Breast epithelium (tissue), 4 donors: ENCODE measurements at regions not wholly inside any gene's neighbourhood (a gene's known extent, or its start where the extent isn't known, plus 50 kb on each side); places are given as distances from the start of the nearest gene placed in this dataset.

ENCODE experiments used
- DNase-seq, 2 donors: peaks; one replicate each; pipeline ENCODE4 v3.0.0-alpha.2; 2019; ENCODE audit warnings: low spot score in 2 of 2
- H3K27ac ChIP-seq, 2 donors: fragments of 200-600 bp; sonication (generic) in 1 of 2; one replicate each; pipeline ENCODE4 v1.5.1; 2016 to 2019; ENCODE audit warnings: mild to moderate bottlenecking in 1 of 2
- H3K27me3 ChIP-seq, 2 donors: fragments of 200-600 bp; sonication (generic) in 1 of 2; one replicate each; pipeline versions ENCODE4 v1.5.1 to v1.6.0; 2017 to 2019; ENCODE audit warnings: control low read depth in 1 of 2, mild to moderate bottlenecking in 1 of 2
- H3K36me3 ChIP-seq: fragments of 200-600 bp; one replicate; pipeline ENCODE4 v1.5.1; 2019
- H3K4me1 ChIP-seq, 2 donors: fragments of 200-600 bp; sonication (generic); one replicate each; pipeline ENCODE4 v1.5.1; 2016 to 2019; ENCODE audit warnings: control low read depth in 1 of 2
- H3K4me3 ChIP-seq, 3 donors: fragments of 200-600 bp; sonication (generic); 1 replicate in 2 of 3; 2 replicates in 1 of 3; pipeline ENCODE4 v1.5.1; 2016 to 2019; ENCODE audit warnings: mild to moderate bottlenecking in 3 of 3, moderate library complexity in 2 of 3
- H3K9me3 ChIP-seq, 2 donors: fragments of 200-600 bp; sonication (generic) in 1 of 2; one replicate each; pipeline ENCODE4 v1.5.1; 2016 to 2019; ENCODE audit warnings: control low read depth in 1 of 2
- POLR2A ChIP-seq: fragments of 450-650 bp; IDR thresholded peaks from one replicate; pipeline ENCODE4 v1.6.1; 2016; ENCODE audit warnings: antibody characterized with exemption, mild to moderate bottlenecking, moderate library complexity
- POLR2AphosphoS5 ChIP-seq, 3 donors: sonication (generic); formaldehyde crosslinking; IDR thresholded peaks; one replicate each; pipeline ENCODE4 v1.6.1; 2017; ENCODE audit warnings: antibody characterized with exemption in 3 of 3
- intact Hi-C: fragments of 100-400 bp; cut with DNase I; formaldehyde crosslinking; loops from one replicate; pipeline ENCODE4 v1.15.1; 2023; ENCODE audit warnings: low total_unique reads
- TF ChIP-seq, protein P1 (sequence below), 3 donors: fragments of 450-650 bp; IDR thresholded peaks; one replicate each; pipeline ENCODE4 v1.5.1; 2016 to 2017; ENCODE audit warnings: antibody characterized with exemption in 3 of 3, mild to moderate bottlenecking in 3 of 3, moderate library complexity in 3 of 3

DNA sequence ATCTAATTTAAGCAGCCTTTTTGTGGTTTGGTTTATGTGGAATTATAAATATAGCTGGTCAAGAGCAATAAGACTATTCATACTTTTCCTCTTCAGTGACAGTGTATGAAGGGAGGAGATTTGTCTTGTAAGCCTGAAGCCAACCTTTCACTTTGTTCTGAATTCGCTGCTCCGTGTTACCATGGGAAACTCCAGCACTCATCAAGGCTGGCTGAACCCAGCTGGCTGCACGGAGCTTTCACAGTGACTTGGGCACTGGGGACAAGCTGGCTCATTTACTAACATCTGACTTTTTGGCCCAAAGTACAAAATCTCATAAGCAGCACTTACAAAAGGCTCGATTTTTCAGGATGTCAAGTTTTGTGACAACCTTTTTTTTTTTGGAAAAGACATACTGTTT, 120.4 kb upstream of the GRIA4 start:
- H3K4me3 ChIP-seq, result no peak overlapping the region
- H3K27me3 ChIP-seq, result no peaks in the 10 kb centered on the region
- no peaks in the 10 kb centered on the region for H3K9me3 ChIP-seq
- no peaks in the 10 kb centered on the region for H3K4me1 ChIP-seq
- no peaks in the 10 kb centered on the region for H3K36me3 ChIP-seq
- intact Hi-C loops, result no loop called here
- no peak for DNase-seq
- TF ChIP-seq POLR2AphosphoS5 (IDR thresholded peaks at IDR 0.05) (no peak), POLR2A (no peak)
- TF ChIP-seq, protein P1, sequence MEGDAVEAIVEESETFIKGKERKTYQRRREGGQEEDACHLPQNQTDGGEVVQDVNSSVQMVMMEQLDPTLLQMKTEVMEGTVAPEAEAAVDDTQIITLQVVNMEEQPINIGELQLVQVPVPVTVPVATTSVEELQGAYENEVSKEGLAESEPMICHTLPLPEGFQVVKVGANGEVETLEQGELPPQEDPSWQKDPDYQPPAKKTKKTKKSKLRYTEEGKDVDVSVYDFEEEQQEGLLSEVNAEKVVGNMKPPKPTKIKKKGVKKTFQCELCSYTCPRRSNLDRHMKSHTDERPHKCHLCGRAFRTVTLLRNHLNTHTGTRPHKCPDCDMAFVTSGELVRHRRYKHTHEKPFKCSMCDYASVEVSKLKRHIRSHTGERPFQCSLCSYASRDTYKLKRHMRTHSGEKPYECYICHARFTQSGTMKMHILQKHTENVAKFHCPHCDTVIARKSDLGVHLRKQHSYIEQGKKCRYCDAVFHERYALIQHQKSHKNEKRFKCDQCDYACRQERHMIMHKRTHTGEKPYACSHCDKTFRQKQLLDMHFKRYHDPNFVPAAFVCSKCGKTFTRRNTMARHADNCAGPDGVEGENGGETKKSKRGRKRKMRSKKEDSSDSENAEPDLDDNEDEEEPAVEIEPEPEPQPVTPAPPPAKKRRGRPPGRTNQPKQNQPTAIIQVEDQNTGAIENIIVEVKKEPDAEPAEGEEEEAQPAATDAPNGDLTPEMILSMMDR (IDR thresholded peaks at IDR 0.05), result no peak
- no peak overlapping the region for H3K27ac ChIP-seq

DNA sequence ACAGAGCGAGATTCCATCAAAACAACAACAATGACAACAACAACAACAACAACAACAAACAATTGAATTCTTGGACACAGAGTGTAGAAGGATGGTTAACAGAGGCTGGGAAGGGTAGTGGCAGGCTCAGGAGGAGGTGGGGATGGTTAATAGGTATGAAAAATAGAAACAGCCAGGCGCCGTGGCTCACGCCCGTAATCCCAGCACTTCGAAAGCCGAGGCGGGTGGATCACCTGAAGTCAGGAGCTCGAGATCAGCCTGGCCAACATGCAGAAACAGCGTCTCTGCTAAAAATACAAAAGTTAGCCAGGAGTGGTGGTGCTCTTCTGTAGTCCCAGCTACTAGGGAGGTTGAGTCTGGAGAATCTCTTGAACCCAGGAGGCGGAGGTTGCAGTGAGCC, 122.9 kb upstream of the GRIA4 start:
- intact Hi-C loops, result no loop called here
- Histone ChIP-seq H3K27ac (no peak overlapping the region), H3K4me1 (no peaks in the 10 kb centered on the region), H3K4me3 (no peak overlapping the region), H3K36me3 (no peaks in the 10 kb centered on the region), H3K9me3 (no peaks in the 10 kb centered on the region), H3K27me3 (no peaks in the 10 kb centered on the region)
- DNase-seq, result no peak
- TF ChIP-seq, protein P1 (IDR thresholded peaks at IDR 0.05), result no peak
- no peak for TF ChIP-seq POLR2A
- no peak for TF ChIP-seq POLR2AphosphoS5 (IDR thresholded peaks at IDR 0.05)

DNA sequence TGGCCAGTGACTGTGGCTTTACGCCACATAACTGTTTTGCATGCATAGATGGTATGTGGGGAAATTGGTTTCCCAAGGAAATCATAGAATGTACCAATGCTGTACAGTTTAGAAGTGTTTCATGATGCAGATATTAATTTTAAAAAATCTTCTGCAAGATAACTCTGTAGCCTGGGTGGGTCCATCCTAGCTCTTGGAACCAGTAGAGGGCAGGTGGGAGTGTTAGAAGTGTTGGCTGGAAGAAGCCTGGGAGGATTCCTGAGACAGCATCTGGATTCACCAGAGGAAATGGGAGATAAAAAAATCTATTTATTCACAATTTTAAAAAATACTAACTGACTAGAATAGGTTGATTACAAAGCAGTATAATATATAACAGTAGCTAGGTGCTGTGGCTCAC, 139.9 kb upstream of the GRIA4 start:
- H3K27me3 ChIP-seq, result no peaks in the 10 kb centered on the region

DNA sequence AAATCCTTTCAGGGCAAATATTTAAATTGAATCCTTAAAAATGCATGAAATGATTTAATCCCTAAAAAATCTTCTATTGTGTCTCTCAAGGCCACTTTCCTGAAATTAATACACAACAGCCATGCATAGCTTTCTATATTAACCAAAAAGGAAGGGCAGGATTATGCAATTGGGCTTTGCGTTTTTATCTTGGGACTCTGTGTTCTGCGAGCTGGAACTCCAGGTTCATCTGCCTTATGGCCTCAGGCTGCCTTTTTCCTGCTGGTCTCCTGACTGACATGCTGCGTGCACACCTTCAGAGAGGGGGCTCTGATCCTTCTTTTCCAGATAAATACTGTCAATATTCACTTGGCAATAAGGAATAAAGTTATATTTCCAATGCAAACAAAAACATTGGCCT, 141.7 kb upstream of the GRIA4 start:
- intact Hi-C loops, result no loop called here
- DNase-seq, result no peak

More for the DNA sequence above, 139.9 kb upstream of the GRIA4 start:
- DNase-seq, result no peak
- Histone ChIP-seq H3K4me1 (no peaks in the 10 kb centered on the region), H3K27ac (no peak overlapping the region), H3K9me3 (no peaks in the 10 kb centered on the region), H3K4me3 (no peak overlapping the region), H3K36me3 (no peaks in the 10 kb centered on the region)
- TF ChIP-seq, protein P1 (IDR thresholded peaks at IDR 0.05), result no peak
- TF ChIP-seq POLR2AphosphoS5 (IDR thresholded peaks at IDR 0.05) (no peak), POLR2A (no peak)
- intact Hi-C loops, result no loop called here

DNA sequence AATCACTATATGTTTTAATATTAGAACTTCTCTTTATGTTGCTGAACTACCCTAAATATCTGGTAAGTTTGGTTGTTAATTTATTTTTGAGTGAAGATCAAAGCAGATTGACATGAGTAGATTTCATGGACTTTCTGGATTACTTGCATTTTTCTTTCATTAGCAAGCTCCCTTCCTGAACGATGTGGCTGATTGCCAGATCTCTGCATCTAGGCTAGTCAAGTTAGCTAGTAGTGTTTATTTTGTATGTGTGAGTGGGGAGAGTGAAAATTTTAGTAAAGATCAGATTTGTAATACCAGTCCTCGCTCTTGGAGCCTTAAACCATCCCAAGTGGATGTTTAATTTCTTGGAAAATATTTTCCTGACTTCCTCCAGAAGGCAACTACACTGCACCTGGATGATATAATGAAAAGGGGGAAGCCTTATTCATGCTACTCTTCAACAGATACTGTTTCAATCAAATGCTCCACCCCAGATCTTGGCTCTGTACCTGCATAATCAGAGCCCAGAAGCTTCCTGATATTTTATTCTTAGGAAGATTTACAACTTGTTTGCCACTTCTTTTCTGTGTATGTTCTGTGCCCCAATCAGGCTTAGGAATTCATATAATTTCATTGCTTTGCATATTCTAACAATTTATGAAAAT, 143.2 kb upstream of the GRIA4 start:
- no peak for DNase-seq
- Histone ChIP-seq H3K4me3 (no peak overlapping the region), H3K4me1 (no peaks in the 10 kb centered on the region)

More for the DNA sequence above, 141.7 kb upstream of the GRIA4 start:
- no peaks in the 10 kb centered on the region for H3K27me3 ChIP-seq
- H3K27ac ChIP-seq, result no peak overlapping the region
- TF ChIP-seq, protein P1 (IDR thresholded peaks at IDR 0.05), result no peak
- TF ChIP-seq POLR2A (no peak), POLR2AphosphoS5 (IDR thresholded peaks at IDR 0.05) (no peak)
- no peaks in the 10 kb centered on the region for H3K9me3 ChIP-seq
- no peak overlapping the region for H3K4me3 ChIP-seq
- no peaks in the 10 kb centered on the region for H3K4me1 ChIP-seq
- H3K36me3 ChIP-seq, result no peaks in the 10 kb centered on the region

More for the DNA sequence above, 143.2 kb upstream of the GRIA4 start:
- TF ChIP-seq POLR2A (no peak), POLR2AphosphoS5 (IDR thresholded peaks at IDR 0.05) (no peak)
- TF ChIP-seq, protein P1 (IDR thresholded peaks at IDR 0.05), result no peak
- no peaks in the 10 kb centered on the region for H3K9me3 ChIP-seq
- no peaks in the 10 kb centered on the region for H3K27me3 ChIP-seq
- H3K27ac ChIP-seq, result no peak overlapping the region
- H3K36me3 ChIP-seq, result no peaks in the 10 kb centered on the region
- intact Hi-C loops, result no loop called here
